ENCODE measurements at regions not wholly inside any gene's neighbourhood (a gene's known extent, or its start where the extent isn't known, plus 50 kb on each side); places are given as distances from the start of the nearest gene placed in this dataset.
"Not testable (repeated sequence)": the region's sequence is repeated elsewhere in the genome, so short reads cannot be mapped to it uniquely, and the experiment has no call there.

GRCh38 chr4:14916554-14917297 lies 85.6 kb upstream of the CPEB2 start:
- H3K4me3 ChIP-seq = no peak overlapping the region

GRCh38 chr4:14917298-14917633 lies 85.0 kb upstream of the CPEB2 start:
- Histone ChIP-seq H3K27ac (peak overlapping the region in 7 of 21 experiments; percentile 29 to 65 (median 55)), H3K4me3 (no peak overlapping the region)

More at GRCh38 chr4:14916554-14917297, 85.6 kb upstream of the CPEB2 start:
- peak overlapping the region in 15 of 21 experiments; percentile 6 to 76 (median 50) for H3K27ac ChIP-seq

- Histone ChIP-seq H3K4me3 (no peak overlapping the region), H3K27ac (peak overlapping the region in 1 of 21 experiments; percentile 50)
Observed at GRCh38 chr4:14918336-14918735, 83.9 kb upstream of the CPEB2 start.

GRCh38 chr4:14919785-14920184 lies 82.5 kb upstream of the CPEB2 start:
- Histone ChIP-seq H3K4me3 (no peak overlapping the region), H3K27ac (no peak overlapping the region)

GRCh38 chr4:14920237-14920636 lies 82.0 kb upstream of the CPEB2 start:
- Histone ChIP-seq H3K4me3 (no peak overlapping the region), H3K27ac (no peak overlapping the region)

- no peak overlapping the region for H3K27ac ChIP-seq
Observed at GRCh38 chr4:14920759-14921320, 81.4 kb upstream of the CPEB2 start.

GRCh38 chr4:14921781-14922180 lies 80.5 kb upstream of the CPEB2 start:
- not testable (repeated sequence) for H3K4me3 ChIP-seq

More at GRCh38 chr4:14920759-14921320, 81.4 kb upstream of the CPEB2 start:
- no peak overlapping the region for H3K4me3 ChIP-seq

GRCh38 chr4:14924076-14924811 lies 78.0 kb upstream of the CPEB2 start:
- H3K4me3 ChIP-seq = no peak overlapping the region
- H3K27ac ChIP-seq = no peak overlapping the region

More at GRCh38 chr4:14921781-14922180, 80.5 kb upstream of the CPEB2 start:
- H3K27ac ChIP-seq = not testable (repeated sequence)

GRCh38 chr4:14924812-14925344 lies 77.4 kb upstream of the CPEB2 start:
- H3K27ac ChIP-seq = no peak overlapping the region

GRCh38 chr4:14925471-14925870 lies 76.8 kb upstream of the CPEB2 start:
- H3K27ac ChIP-seq = no peak overlapping the region
- no peak overlapping the region for H3K4me3 ChIP-seq

More at GRCh38 chr4:14924812-14925344, 77.4 kb upstream of the CPEB2 start:
- H3K4me3 ChIP-seq = no peak overlapping the region

- Histone ChIP-seq H3K27ac (no peak overlapping the region), H3K4me3 (no peak overlapping the region)
Observed at GRCh38 chr4:14926368-14926767, 75.9 kb upstream of the CPEB2 start.

GRCh38 chr4:14928035-14928434 lies 74.2 kb upstream of the CPEB2 start:
- no peak overlapping the region for H3K27ac ChIP-seq
- no peak overlapping the region for H3K4me3 ChIP-seq

GRCh38 chr4:14929669-14930068 lies 72.6 kb upstream of the CPEB2 start:
- no peak overlapping the region for H3K4me3 ChIP-seq
- no peak overlapping the region for H3K27ac ChIP-seq

GRCh38 chr4:14934704-14935390 lies 67.4 kb upstream of the CPEB2 start:
- Histone ChIP-seq H3K4me3 (no peak overlapping the region), H3K27ac (no peak overlapping the region)

GRCh38 chr4:14943749-14944148 lies 58.5 kb upstream of the CPEB2 start:
- H3K27ac ChIP-seq = peak overlapping the region in 2 of 21 experiments; percentile 16 to 66
- no peak overlapping the region for H3K4me3 ChIP-seq

- Histone ChIP-seq H3K27ac (no peak overlapping the region), H3K4me3 (no peak overlapping the region)
Observed at GRCh38 chr4:14952352-14952751, 49.9 kb upstream of the CPEB2 start.

Measured in skin epidermis (tissue), 12 donors.